IMR-90 (cell line): ENCODE measurements at regions not wholly inside any gene's neighbourhood (a gene's known extent, or its start where the extent isn't known, plus 50 kb on each side); places are given as distances from the start of the nearest gene placed in this dataset.

Experiments used
- CEBPB ChIP-seq: IDR thresholded peaks from 2 replicates; pipeline ENCODE4 v1.6.1; 2012; ENCODE audit warnings: low read depth, low read length, improper control_type of control experiment
- FOS ChIP-seq: fragments of 150-350 bp; IDR thresholded peaks from 2 replicates; pipeline ENCODE4 v1.6.1; 2016; ENCODE audit warnings: low read depth, low read length
- POLR2A ChIP-seq: IDR thresholded peaks from 2 replicates; pipeline ENCODE4 v1.6.1; 2012; ENCODE audit warnings: mild to moderate bottlenecking, low read depth, low read length
- RAD21 ChIP-seq: IDR thresholded peaks from 2 replicates; pipeline ENCODE4 v1.6.1; 2012; ENCODE audit warnings: low read length, improper control_type of control experiment
- RCOR1 ChIP-seq: IDR thresholded peaks from 2 replicates; pipeline ENCODE4 v1.6.1; 2012; ENCODE audit warnings: mild to moderate bottlenecking, low read length, improper control_type of control experiment; ENCODE audit not compliant: insufficient replicate concordance
- RFX5 ChIP-seq: IDR thresholded peaks from 2 replicates; pipeline ENCODE4 v1.8.0; 2012; ENCODE audit warnings: low read depth, mild to moderate bottlenecking, low read length, moderate library complexity
- TF ChIP-seq, protein P1 (sequence below): conservative IDR thresholded peaks from 2 replicates; pipeline ENCODE4 v1.5.1; 2012; ENCODE audit warnings: mild to moderate bottlenecking, low read depth, low read length, improper control_type of control experiment

DNA sequence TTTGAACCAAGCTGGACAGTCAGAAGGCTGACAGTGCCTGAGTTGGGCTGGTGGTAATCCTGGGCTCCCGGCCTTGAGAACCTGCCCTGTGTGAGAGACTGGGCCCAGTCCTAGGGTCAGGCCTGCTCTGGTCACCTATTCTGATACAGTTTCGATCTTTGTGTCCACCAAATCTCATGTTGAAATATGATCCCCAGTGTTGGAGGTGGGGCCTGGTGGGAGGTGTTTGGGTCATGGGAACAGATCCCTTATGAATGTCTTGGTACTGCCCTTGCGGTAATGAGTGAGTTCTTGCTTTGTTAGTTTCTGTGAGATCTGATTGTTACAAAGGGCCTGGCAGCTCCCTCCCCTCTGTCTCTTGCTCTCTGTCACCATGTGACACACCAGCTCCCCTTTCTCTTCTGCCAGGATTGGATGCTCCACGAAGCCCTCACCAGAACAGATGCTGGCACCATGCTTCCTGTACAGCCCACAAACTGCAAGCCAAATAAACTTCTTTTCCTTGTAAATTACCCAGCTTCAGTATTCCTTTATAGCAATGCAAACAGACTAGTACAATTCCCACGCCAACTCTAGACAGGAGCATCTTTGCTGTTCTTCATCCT, 111.8 kb upstream of the ZNF438 start:
- TF ChIP-seq, protein P1, sequence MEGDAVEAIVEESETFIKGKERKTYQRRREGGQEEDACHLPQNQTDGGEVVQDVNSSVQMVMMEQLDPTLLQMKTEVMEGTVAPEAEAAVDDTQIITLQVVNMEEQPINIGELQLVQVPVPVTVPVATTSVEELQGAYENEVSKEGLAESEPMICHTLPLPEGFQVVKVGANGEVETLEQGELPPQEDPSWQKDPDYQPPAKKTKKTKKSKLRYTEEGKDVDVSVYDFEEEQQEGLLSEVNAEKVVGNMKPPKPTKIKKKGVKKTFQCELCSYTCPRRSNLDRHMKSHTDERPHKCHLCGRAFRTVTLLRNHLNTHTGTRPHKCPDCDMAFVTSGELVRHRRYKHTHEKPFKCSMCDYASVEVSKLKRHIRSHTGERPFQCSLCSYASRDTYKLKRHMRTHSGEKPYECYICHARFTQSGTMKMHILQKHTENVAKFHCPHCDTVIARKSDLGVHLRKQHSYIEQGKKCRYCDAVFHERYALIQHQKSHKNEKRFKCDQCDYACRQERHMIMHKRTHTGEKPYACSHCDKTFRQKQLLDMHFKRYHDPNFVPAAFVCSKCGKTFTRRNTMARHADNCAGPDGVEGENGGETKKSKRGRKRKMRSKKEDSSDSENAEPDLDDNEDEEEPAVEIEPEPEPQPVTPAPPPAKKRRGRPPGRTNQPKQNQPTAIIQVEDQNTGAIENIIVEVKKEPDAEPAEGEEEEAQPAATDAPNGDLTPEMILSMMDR: no peak
- TF ChIP-seq RCOR1 (no peak), RFX5 (no peak), POLR2A (no peak), CEBPB (no peak), RAD21 (no peak), FOS (no peak)
